ENCODE measurements at regions not wholly inside any gene's neighbourhood (a gene's known extent, or its start where the extent isn't known, plus 50 kb on each side); places are given as distances from the start of the nearest gene placed in this dataset.

DNA sequence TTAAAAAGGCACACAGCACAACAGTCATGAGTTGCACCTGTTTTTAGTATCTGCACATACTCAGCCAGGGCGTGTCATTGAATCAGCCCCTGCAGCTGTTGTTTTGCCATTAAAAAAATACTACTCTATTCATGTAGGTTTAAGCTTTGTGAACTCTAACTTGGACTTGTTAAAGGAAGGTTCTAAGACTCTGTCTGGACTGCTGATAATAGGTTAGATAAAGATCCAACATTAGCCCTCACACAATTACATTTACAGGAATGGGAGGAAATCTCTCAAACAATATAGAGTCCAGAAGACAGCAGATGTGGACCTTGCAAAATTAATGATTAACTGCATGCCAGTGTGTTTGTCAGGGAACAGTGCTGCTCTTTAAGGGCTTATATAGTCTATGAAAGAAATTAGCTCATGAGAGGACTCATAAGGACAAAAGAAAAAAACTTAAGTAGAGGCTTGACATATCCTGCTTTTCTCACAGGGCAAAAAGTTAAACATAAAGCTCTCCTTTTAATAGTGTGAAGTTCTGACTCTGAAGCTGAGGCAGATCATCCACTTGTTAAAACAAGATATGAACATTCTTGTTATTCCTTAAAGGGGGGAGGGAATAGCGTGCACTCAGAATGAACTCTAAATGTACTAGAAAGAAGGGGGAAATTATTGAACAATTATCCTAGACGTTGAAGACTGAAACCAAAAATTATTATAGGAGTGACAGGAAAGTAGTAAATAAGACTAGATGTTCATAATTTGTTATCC is 243.6 kb downstream of the NDFIP2 start:
- TF ChIP-seq, protein P1, sequence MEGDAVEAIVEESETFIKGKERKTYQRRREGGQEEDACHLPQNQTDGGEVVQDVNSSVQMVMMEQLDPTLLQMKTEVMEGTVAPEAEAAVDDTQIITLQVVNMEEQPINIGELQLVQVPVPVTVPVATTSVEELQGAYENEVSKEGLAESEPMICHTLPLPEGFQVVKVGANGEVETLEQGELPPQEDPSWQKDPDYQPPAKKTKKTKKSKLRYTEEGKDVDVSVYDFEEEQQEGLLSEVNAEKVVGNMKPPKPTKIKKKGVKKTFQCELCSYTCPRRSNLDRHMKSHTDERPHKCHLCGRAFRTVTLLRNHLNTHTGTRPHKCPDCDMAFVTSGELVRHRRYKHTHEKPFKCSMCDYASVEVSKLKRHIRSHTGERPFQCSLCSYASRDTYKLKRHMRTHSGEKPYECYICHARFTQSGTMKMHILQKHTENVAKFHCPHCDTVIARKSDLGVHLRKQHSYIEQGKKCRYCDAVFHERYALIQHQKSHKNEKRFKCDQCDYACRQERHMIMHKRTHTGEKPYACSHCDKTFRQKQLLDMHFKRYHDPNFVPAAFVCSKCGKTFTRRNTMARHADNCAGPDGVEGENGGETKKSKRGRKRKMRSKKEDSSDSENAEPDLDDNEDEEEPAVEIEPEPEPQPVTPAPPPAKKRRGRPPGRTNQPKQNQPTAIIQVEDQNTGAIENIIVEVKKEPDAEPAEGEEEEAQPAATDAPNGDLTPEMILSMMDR (IDR thresholded peaks at IDR 0.05; ENCODE audit: low read depth, low read length, missing input control), result no peak
- no peak for TF ChIP-seq TAF1 (conservative IDR thresholded peaks at IDR 0.05)
- no peak for TF ChIP-seq RAD21 (IDR thresholded peaks at IDR 0.05)
- TF ChIP-seq RXRA (IDR thresholded peaks at IDR 0.05), result no peak
- TF ChIP-seq, protein P2, sequence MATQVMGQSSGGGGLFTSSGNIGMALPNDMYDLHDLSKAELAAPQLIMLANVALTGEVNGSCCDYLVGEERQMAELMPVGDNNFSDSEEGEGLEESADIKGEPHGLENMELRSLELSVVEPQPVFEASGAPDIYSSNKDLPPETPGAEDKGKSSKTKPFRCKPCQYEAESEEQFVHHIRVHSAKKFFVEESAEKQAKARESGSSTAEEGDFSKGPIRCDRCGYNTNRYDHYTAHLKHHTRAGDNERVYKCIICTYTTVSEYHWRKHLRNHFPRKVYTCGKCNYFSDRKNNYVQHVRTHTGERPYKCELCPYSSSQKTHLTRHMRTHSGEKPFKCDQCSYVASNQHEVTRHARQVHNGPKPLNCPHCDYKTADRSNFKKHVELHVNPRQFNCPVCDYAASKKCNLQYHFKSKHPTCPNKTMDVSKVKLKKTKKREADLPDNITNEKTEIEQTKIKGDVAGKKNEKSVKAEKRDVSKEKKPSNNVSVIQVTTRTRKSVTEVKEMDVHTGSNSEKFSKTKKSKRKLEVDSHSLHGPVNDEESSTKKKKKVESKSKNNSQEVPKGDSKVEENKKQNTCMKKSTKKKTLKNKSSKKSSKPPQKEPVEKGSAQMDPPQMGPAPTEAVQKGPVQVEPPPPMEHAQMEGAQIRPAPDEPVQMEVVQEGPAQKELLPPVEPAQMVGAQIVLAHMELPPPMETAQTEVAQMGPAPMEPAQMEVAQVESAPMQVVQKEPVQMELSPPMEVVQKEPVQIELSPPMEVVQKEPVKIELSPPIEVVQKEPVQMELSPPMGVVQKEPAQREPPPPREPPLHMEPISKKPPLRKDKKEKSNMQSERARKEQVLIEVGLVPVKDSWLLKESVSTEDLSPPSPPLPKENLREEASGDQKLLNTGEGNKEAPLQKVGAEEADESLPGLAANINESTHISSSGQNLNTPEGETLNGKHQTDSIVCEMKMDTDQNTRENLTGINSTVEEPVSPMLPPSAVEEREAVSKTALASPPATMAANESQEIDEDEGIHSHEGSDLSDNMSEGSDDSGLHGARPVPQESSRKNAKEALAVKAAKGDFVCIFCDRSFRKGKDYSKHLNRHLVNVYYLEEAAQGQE (IDR thresholded peaks at IDR 0.05), result no peak
- TF ChIP-seq, protein P3, sequence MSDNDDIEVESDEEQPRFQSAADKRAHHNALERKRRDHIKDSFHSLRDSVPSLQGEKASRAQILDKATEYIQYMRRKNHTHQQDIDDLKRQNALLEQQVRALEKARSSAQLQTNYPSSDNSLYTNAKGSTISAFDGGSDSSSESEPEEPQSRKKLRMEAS (IDR thresholded peaks at IDR 0.05), result no peak

Measured in liver (tissue), 3 donors.